Psoas muscle (tissue), 7 donors: ENCODE measurements at regions not wholly inside any gene's neighbourhood (a gene's known extent, or its start where the extent isn't known, plus 50 kb on each side); places are given as distances from the start of the nearest gene placed in this dataset.

Experiments
- ATAC-seq, 4 donors: fragments of 200-7000 bp; cut with Tn5 transposase; one replicate each; pipeline ENCODE4 v1.9.1; 2020; ENCODE audit warnings: moderate library complexity in 3 of 4, mild to moderate bottlenecking in 2 of 4
- DNase-seq, 2 donors: peaks; one replicate each; pipeline ENCODE4 v3.0.0-alpha.2; 2020
- H3K27ac ChIP-seq: fragments of 200-600 bp; one replicate; pipeline ENCODE4 v1.8.0; 2022
- H3K27me3 ChIP-seq, 3 donors: fragments of 200-600 bp in 1 of 3; one replicate each; pipeline versions ENCODE4 v1.6.1 to v1.8.0; 2013 to 2022; ENCODE audit warnings: low read length in 2 of 3, mild to moderate bottlenecking in 2 of 3, moderate library complexity in 1 of 3; ENCODE audit not compliant: insufficient read depth in 3 of 3
- H3K36me3 ChIP-seq, 2 donors: fragments of 200-600 bp in 1 of 2; one replicate each; pipeline versions ENCODE4 v1.6.1 to v1.8.0; 2013 to 2022; ENCODE audit warnings: low read depth in 1 of 2, mild to moderate bottlenecking in 1 of 2, moderate library complexity in 1 of 2; ENCODE audit not compliant: insufficient read depth in 1 of 2
- H3K4me1 ChIP-seq: fragments of 200-600 bp; one replicate; pipeline ENCODE4 v1.8.0; 2022
- H3K4me3 ChIP-seq: fragments of 200-600 bp; one replicate; pipeline ENCODE4 v1.8.0; 2022; ENCODE audit warnings: mild to moderate bottlenecking
- H3K9me3 ChIP-seq: fragments of 200-600 bp; one replicate; pipeline ENCODE4 v1.8.0; 2022
- WGBS, 3 donors: extraction: QIAGEN DNeasy Blood & Tissue Kit; methylation state at CpG; one replicate each; pipeline versions ENCODE4 v1.1.6 to v1.1.7; 2013; 5-methylcytosine and 5-hydroxymethylcytosine counted together
- intact Hi-C, 2 donors: fragments of 100-400 bp; cut with DNase I; formaldehyde crosslinking; loops; one replicate each; pipeline versions ENCODE4 v1.11.0 to v1.14.2; 2022
- TF ChIP-seq, protein P1 (sequence below): fragments of 200-600 bp; IDR thresholded peaks from one replicate; pipeline ENCODE4 v1.8.0; 2022; ENCODE audit warnings: antibody characterized with exemption
- donor health status: healthy with polysubstance abuse.
- donor health status: DM: no; HTN: no; CAD: no; lungs with moderate emphysema.
- donor health status: Bipolar disorder and iron deficiency.
- donor health status: healthy.
- donor health status: DM: yes; HTN: yes; CAD: no.
- donor health status: DM: no; HTN: no; CAD: no.
- donor health status: DM: yes; HTN: yes; CAD: no.

DNA sequence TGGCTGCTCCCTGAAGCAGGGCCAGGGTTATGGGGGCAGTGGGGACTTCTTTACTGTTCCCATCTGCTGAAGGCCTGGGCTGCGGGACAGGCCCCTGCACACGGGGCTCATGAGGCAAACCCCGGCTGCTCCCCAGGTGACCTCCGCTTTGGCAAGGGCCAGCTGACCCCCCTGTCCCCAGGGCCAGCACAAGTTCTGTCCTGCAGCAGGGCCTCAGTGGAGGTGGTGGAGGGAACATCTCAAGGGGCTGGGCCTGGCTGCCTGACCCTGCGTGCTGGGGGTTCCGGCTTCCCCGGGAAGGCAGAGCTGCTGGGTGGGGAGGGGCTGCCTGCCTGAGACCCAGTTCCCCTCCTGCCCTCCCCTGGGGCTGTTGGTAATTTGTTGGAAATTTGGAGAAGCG is 67.4 kb upstream of the RNU6ATAC start:
- peaks cover 18% of the 10 kb centered on the region for H3K4me1 ChIP-seq
- 85 to 94% (median 86%) methylated on average over 5 to 8 of the region's 8 CpGs for WGBS, 3 donors
- no peak for DNase-seq
- TF ChIP-seq, protein P1, sequence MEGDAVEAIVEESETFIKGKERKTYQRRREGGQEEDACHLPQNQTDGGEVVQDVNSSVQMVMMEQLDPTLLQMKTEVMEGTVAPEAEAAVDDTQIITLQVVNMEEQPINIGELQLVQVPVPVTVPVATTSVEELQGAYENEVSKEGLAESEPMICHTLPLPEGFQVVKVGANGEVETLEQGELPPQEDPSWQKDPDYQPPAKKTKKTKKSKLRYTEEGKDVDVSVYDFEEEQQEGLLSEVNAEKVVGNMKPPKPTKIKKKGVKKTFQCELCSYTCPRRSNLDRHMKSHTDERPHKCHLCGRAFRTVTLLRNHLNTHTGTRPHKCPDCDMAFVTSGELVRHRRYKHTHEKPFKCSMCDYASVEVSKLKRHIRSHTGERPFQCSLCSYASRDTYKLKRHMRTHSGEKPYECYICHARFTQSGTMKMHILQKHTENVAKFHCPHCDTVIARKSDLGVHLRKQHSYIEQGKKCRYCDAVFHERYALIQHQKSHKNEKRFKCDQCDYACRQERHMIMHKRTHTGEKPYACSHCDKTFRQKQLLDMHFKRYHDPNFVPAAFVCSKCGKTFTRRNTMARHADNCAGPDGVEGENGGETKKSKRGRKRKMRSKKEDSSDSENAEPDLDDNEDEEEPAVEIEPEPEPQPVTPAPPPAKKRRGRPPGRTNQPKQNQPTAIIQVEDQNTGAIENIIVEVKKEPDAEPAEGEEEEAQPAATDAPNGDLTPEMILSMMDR = no peak
- intact Hi-C loops = no loop called here
- H3K36me3 ChIP-seq = no peaks in the 10 kb centered on the region
- H3K4me3 ChIP-seq = no peak overlapping the region
- no peaks in the 10 kb centered on the region for H3K9me3 ChIP-seq
- ATAC-seq = no peak
- H3K27ac ChIP-seq = no peak overlapping the region
- no peaks in the 10 kb centered on the region for H3K27me3 ChIP-seq

DNA sequence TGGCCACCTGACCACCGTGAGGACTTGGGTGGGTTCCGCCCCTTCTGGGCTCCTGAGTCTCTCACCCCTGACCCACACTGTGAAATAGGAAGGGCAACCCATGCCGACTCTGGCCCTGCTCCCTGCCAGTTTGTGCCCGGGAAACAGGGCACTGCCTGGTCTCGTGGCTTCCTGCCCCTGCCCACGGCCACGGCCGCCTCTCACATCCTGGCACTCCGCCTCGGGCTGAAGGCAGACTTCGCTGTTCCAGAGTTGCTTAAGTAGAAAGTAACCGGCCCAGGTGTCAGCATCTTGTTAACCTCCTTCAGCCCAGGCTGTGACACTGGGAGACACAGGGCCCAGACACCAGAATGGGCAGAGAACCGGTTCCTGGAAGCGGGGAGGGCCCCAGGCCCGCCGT is 68.7 kb upstream of the RNU6ATAC start:
- TF ChIP-seq, protein P1 = no peak
- intact Hi-C loops = no loop called here
- 79 to 85% (median 84%) methylated on average over 15 to 16 of the region's 16 CpGs for WGBS, 3 donors
- H3K36me3 ChIP-seq = no peaks in the 10 kb centered on the region
- H3K27ac ChIP-seq = no peak overlapping the region
- no peaks in the 10 kb centered on the region for H3K27me3 ChIP-seq
- no peak overlapping the region for H3K4me3 ChIP-seq
- H3K4me1 ChIP-seq = peaks cover 18% of the 10 kb centered on the region
- ATAC-seq (no peak), DNase-seq (no peak)
- H3K9me3 ChIP-seq = no peaks in the 10 kb centered on the region

DNA sequence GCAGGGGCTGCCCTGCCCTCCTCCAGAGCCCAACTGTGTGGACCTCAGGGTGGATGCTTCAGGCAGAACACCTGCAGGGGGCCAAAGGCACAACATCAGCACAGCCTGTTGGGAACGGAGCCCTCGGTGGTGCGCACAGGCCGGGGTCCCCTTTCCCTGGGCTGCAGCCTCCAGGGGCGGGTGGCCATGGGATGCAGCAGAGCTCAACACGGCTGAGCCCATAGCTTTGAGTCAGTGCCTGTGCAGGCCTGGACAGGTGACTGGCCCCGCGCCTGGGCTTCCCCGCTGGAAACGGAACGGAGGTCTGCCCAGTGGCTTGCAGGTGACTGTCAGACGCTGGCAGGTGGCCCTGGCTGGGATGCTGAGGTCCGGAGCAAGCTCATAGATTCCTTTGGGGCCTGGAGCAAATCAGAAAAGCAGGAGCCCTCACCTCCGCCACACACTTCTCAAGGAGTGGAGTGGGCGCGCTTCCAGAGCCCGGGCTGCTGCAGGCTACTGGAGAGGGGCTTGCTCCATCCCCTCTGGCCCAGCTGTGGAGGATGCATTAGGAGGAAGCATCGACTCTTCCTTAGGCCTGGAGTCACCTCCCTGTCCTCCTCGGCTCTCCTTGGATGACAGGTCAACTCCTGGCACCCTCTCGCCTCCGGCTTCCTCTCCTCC is 69.8 kb upstream of the RNU6ATAC start:
- no peaks in the 10 kb centered on the region for H3K36me3 ChIP-seq
- no peak overlapping the region for H3K4me3 ChIP-seq
- no peaks in the 10 kb centered on the region for H3K27me3 ChIP-seq
- H3K4me1 ChIP-seq = peaks cover 18% of the 10 kb centered on the region
- DNase-seq (no peak), ATAC-seq (peak in 1 of 4 donors; percentile 64)
- WGBS, 3 donors = 70 to 79% (median 71%) methylated on average over 20 to 21 of the region's 21 CpGs
- no peak overlapping the region for H3K27ac ChIP-seq
- TF ChIP-seq, protein P1 = no peak
- intact Hi-C loops = no loop called here
- no peaks in the 10 kb centered on the region for H3K9me3 ChIP-seq

DNA sequence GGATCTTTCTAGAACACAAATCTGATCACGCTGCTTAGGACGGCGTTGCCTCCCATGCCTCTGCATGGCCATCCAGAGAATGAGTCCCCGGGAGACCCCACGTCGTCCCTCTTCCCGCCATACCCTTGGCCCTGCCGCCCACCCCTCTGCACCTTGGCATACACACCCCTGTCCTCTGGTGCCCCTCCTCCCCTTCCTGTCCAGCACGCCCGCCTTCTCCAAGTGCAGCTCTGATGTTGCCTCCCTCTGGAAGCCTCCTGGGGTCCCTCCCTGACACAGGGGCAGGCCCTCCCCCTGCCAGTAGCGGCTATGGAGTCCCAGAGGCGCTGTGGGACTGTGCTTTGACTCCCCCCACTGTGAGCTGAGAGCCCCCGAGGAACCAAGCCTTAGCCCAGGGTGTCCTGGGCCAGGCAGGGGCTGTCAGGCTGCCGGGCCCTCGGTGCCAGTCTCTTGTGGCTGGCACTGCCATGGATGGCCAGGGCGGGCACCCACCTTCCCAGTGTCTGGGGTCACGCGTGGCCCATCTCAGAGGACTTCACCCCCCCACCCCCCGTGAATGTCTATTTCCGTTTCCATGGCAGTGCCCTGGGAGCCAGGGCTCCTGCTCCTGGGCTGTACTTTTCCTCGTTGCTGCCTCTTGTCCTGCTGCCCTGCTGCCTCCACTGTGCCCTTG is 70.5 kb upstream of the RNU6ATAC start:
- H3K4me3 ChIP-seq = no peak overlapping the region
- TF ChIP-seq, protein P1 = no peak
- no peaks in the 10 kb centered on the region for H3K27me3 ChIP-seq
- intact Hi-C loops = no loop called here
- DNase-seq (no peak), ATAC-seq (no peak)
- no peak overlapping the region for H3K27ac ChIP-seq
- no peaks in the 10 kb centered on the region for H3K36me3 ChIP-seq
- H3K9me3 ChIP-seq = no peaks in the 10 kb centered on the region
- H3K4me1 ChIP-seq = peaks cover 18% of the 10 kb centered on the region
- WGBS, 3 donors = 76 to 81% (median 79%) methylated on average over 14 to 21 of the region's 21 CpGs
